Kidney tubule cell (primary cell): ENCODE measurements at regions not wholly inside any gene's neighbourhood (a gene's known extent, or its start where the extent isn't known, plus 50 kb on each side); places are given as distances from the start of the nearest gene placed in this dataset.
"Not testable (repeated sequence)": the region's sequence is repeated elsewhere in the genome, so short reads cannot be mapped to it uniquely, and the experiment has no call there.

Experiments
- DNase-seq: peaks from one replicate; pipeline ENCODE4 v3.0.0-alpha.2; 2018; ENCODE audit warnings: low spot score

- no peak for DNase-seq
Observed at GRCh38 chr5:162800301-162800700, 637.1 kb upstream of the CCNG1 start.

- DNase-seq = no peak
Observed at GRCh38 chr5:162801235-162801634, 636.2 kb upstream of the CCNG1 start.

DNA sequence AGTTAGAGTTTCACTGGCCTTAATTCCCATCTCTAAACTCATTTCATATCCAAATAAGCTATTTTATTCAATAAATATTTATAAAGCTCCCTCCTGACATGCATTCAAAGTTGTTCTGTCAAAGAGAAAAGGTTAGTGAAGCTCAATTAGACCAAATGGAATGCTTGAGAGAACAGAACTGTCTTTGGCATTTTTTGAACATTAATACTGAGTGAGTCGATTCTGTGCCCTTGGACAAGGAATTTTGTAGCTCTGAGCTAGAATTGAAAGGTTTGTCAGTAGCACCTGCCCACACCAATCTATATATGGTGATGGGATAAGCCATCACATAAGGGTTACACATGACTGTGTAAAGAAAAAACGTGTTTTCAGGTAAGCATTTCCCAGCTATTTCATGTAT, 631.2 kb upstream of the CCNG1 start:
- DNase-seq = no peak

- DNase-seq = no peak
Observed at GRCh38 chr5:162811071-162811470, 626.3 kb upstream of the CCNG1 start.

DNA sequence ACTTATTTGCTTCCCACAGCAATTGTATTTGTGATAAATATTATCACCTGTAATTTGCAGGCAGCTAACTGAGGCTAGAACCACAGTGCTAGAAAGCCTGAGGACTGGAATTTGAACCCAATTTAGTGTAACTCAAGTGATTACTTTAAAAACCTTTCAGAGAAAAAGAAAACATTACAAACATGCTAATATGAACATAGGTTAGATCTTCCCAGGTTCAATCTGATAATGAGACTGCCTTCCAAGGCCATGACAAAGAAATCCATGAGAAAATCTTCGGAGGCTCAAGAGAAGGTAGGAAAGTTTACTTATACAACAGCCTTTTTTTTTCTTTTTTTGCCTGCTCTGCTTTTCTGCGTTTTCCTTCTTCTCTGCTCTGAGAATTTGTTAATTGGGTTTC, 620.6 kb upstream of the CCNG1 start:
- DNase-seq = no peak

DNA sequence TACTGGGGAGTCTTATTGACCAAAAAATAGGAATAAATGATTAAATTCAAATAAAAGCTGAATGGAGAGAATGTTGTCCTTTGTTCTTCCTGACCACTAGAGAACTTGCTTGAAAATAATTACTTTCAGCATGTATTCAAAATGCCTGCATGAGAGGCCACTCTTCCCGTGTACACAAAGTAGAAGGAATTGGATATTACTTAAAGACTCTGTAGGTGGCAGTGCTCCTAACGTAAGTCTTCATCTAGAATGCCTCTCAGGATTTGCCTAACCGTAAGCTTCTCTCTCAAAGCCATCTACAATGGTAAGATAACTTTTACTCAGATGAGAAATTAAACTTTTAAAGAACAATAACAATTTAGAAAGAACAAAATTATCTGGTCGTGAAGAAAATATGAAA, 620.0 kb upstream of the CCNG1 start:
- DNase-seq = no peak

DNA sequence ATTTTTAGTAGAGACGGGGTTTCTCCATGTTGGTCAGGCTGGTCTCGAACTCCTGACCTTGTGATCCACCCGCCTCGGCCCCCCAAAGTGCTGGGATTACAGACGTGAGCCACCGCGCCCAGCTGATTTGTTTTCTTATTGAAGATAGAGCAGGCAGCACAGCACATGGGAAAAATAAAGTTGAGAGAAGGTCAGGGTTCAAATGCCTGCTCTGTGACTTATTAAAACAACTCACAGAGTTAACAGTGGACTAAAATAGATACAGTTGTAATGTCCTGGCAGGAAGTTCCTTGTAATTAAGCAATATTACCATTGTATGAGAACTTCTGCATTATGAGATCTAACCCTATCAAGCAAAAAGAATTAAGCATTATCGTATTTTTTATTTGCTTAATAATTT, 615.7 kb upstream of the CCNG1 start:
- DNase-seq = not testable (repeated sequence)

DNA sequence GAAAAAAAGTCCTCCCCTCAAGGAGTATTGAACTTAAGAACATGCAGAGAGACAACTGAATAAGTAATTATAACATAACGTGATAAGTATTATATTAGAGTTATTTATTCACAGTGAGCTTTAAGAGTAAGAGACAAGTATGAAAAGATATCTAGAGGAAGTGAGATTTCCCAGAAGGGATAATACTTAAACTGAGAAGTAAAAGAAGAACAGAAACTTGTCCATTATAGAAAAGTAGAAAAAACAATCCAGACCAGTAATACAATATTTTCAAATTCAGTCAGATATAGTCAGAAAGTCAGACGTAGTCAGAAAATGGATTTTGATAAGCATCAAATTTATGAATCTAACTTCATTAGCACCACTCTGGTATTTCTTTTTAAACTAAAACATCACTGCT, 613.0 kb upstream of the CCNG1 start:
- no peak for DNase-seq

GRCh38 chr5:162837155-162837554, 600.2 kb upstream of the CCNG1 start:
- DNase-seq = no peak

- DNase-seq = no peak
Observed at GRCh38 chr5:162842727-162843126, 594.7 kb upstream of the CCNG1 start.

GRCh38 chr5:162852134-162852533, 585.3 kb upstream of the CCNG1 start:
- DNase-seq = no peak

DNA sequence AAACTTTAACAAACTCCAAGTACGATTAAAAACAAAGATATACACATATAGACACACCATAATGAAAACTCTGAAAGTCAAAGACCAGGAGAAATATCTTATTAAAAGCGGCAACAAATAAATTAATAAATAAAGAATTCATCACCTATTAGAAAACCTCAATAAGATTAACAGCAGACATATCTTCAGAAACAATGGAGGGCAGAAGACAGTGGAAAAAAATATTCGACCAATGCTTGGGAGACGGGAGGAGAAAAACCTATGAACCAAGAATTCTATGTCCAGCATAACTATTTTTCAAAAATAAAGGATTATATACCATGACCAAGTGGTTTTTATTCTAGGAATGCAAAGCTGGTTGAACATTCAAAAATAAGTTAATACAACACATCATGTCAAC, 578.6 kb upstream of the CCNG1 start:
- DNase-seq = no peak

GRCh38 chr5:162870966-162871365, 566.4 kb upstream of the CCNG1 start:
- no peak for DNase-seq

- no peak for DNase-seq
Observed at GRCh38 chr5:162882629-162883028, 554.8 kb upstream of the CCNG1 start.

DNA sequence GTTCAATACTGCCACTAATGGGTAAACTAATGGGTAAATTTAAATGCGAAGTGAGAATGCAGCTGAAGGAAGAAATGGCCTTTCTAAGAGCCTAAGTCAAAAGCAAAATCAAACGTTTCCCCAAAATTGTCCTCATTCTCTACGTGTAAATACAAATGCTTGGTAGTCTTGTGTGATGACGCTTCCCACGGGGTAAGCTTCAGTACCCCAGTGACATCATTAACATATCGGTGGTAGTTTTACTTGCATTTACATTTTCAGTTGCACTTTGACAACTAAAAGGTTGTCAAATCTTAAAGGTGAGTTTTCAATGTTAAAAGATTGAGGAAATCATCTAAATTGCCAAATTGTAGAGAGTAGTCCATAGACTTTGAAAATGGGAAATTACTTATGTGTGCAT, 550.7 kb upstream of the CCNG1 start:
- no peak for DNase-seq

GRCh38 chr5:162888268-162888667, 549.1 kb upstream of the CCNG1 start:
- peak; percentile 84 for DNase-seq

DNA sequence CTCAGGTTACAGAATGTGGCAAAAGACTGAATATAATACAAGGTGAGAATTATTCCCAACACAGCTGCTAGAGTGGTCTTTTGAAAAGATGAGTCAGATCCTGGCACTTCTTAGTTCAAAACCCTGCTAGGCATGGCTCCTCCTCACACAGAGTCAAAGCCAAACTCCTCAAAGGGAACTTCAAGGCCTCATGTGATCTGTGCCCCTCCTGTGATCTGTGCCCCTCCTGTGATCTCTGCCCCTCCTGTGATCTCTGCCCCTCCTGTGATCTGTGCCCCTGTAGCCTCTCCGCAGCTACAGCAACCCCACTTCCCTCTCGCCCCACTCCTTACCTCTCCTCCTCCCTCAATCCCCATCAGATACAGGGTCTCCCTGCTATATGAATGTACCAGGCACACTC, 525.5 kb upstream of the CCNG1 start:
- no peak for DNase-seq

GRCh38 chr5:162916368-162916767, 521.0 kb upstream of the CCNG1 start:
- no peak for DNase-seq

DNA sequence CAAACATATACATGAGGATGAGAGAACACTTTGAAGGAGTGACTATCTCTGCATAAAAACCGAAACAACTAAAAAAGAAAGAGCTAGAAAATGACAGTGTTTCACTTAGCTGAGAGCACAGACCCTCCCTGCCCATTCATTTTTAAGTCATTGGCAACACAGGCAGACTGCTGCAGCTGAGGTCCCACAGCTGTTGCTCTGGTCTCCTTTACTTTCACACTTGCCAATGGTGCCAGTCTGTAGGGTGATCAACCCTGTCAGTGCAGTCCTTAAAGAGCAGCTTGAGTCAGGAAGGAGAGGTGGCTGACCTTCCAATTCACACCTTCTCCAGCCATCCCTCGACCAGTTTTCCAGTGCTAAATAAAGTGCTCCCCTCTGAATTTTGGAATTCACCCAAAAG, 508.3 kb upstream of the CCNG1 start:
- DNase-seq = no peak

DNA sequence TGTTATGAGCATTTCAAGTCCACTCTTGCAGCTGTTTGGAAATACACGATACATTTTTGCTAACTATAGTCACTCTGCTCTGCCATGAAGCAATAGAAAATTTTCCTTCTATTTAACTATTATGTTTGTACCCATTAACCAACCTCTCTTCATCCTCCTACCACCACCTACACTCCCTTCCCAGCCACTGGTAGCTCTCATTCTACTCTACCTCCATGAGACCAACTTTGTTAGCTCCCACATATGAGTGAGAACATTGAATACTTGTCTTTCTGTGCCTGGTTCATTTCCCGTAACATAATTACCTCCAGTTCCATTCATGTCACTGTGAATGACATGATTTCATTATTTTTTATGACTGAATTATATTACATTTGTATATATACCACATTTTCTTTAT, 505.9 kb upstream of the CCNG1 start:
- no peak for DNase-seq

GRCh38 chr5:162939991-162940390, 497.4 kb upstream of the CCNG1 start:
- DNase-seq = no peak

- no peak for DNase-seq
Observed at GRCh38 chr5:162948677-162949076, 488.7 kb upstream of the CCNG1 start.

DNA sequence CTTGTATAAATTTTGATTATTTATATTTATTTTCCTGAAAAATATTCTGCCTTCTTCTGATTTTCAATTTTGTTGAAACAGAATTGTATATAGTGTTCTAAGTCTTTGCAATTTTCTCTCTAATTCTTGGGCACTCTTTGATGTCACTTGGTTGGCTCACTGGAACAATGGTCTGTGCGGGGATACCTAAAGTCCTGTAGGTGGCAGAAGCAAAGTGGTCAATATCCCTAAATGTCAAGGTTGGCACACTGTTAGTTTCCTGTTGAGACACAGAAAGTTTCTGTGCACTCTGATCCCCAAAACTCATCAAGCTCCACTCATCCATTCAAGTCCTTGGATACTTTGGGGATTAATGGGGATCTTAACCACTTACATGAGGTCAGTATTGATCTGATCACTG, 480.8 kb upstream of the CCNG1 start:
- no peak for DNase-seq

DNA sequence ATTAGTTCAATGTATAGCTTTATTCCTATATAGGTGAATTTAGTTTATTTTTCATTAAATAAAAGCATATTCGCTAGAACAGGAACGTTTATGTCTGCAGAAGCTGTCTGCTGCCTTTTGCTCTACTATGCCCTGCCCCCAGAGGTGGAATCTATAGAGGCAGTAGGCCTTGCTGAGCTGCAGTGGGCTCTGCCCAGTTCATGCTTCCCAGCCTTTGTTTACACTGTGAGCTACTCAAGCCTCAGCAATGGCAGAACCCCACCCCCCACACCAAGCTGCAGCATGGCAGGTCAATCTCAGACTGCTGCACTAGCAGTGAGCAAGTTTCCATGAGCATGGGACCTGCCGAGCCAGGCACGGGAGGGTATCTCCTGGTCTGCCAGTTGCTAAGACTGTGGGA, 473.3 kb upstream of the CCNG1 start:
- DNase-seq = not testable (repeated sequence)

- DNase-seq = no peak
Observed at GRCh38 chr5:162990063-162990462, 447.3 kb upstream of the CCNG1 start.
